Common myeloid progenitor, CD34-positive (primary cell): ENCODE measurements at regions not wholly inside any gene's neighbourhood (a gene's known extent, or its start where the extent isn't known, plus 50 kb on each side); places are given as distances from the start of the nearest gene placed in this dataset.

ENCODE experiments used
- CTCF ChIA-PET: fragments of 350-600 bp; sonication (Branson Sonifier 250); formaldehyde crosslinking; loops from one replicate; lab custom pipeline; 2021; ENCODE audit warnings: antibody characterized with exemption; lab: Charles Lee
- POLR2A ChIA-PET: fragments of 350-600 bp; sonication (Branson Sonifier 250); formaldehyde crosslinking; loops from one replicate; lab custom pipeline; 2021; ENCODE audit warnings: antibody characterized with exemption; lab: Charles Lee
- DNase-seq, 3 donors: peaks; one replicate each; pipeline versions ENCODE4 v3.0.0 to v3.0.0-alpha.2; 2013
- H3K27ac ChIP-seq, 2 experiments: 1 replicate in 1 of 2; 2 replicates in 1 of 2; pipeline ENCODE4 v1.7.0; 2013; ENCODE audit warnings: inconsistent platforms in 2 of 2, low read length in 2 of 2, mild to moderate bottlenecking in 2 of 2, low read depth in 1 of 2, moderate library complexity in 1 of 2; ENCODE audit not compliant: severe bottlenecking in 2 of 2, insufficient read depth in 1 of 2, poor library complexity in 1 of 2
- H3K27me3 ChIP-seq, 5 experiments: replicated peaks in 2 of 5; 1 replicate in 3 of 5; 2 replicates in 2 of 5; pipeline versions ENCODE4 v1.6.1 to v1.7.0; 2013; ENCODE audit warnings: low read length in 4 of 5, mild to moderate bottlenecking in 2 of 5, moderate library complexity in 2 of 5, inconsistent platforms in 1 of 5; ENCODE audit not compliant: insufficient read depth in 5 of 5, control insufficient read depth in 4 of 5
- H3K36me3 ChIP-seq, 4 experiments: 1 replicate in 2 of 4; 2 replicates in 2 of 4; pipeline versions ENCODE4 v1.6.1 to v1.7.0; 2013; ENCODE audit warnings: low read length in 3 of 4, control low read depth in 1 of 4, mild to moderate bottlenecking in 1 of 4; ENCODE audit not compliant: control insufficient read depth in 4 of 4, insufficient read depth in 4 of 4
- H3K4me1 ChIP-seq, 4 experiments: 1 replicate in 3 of 4; 2 replicates in 1 of 4; pipeline versions ENCODE4 v1.6.1 to v1.7.1; 2013; ENCODE audit warnings: low read length in 3 of 4, mild to moderate bottlenecking in 3 of 4, control low read depth in 1 of 4, inconsistent platforms in 1 of 4, moderate library complexity in 1 of 4; ENCODE audit not compliant: control insufficient read depth in 4 of 4, insufficient read depth in 4 of 4; ENCODE audit errors: control extremely low read depth in 1 of 4
- H3K4me3 ChIP-seq, 7 experiments: 1 replicate in 4 of 7; 2 replicates in 3 of 7; pipeline versions ENCODE4 v1.5.1 to v1.7.0; 2013; ENCODE audit warnings: mild to moderate bottlenecking in 7 of 7, low read length in 6 of 7, moderate library complexity in 6 of 7, inconsistent platforms in 2 of 7, low read depth in 2 of 7, control low read depth in 1 of 7; ENCODE audit not compliant: insufficient read depth in 4 of 7, control insufficient read depth in 1 of 7; ENCODE audit errors: extremely low read depth in 1 of 7
- H3K9me3 ChIP-seq, 5 experiments: 1 replicate in 4 of 5; 2 replicates in 1 of 5; pipeline versions ENCODE4 v1.6.1 to v1.7.1; 2013; ENCODE audit warnings: low read length in 4 of 5, mild to moderate bottlenecking in 2 of 5, inconsistent platforms in 1 of 5, low read depth in 1 of 5, moderate library complexity in 1 of 5; ENCODE audit not compliant: control insufficient read depth in 4 of 5, insufficient read depth in 2 of 5; ENCODE audit errors: control extremely low read depth in 1 of 5
- WGBS: methylation state at CpG from one replicate; pipeline ENCODE4 v1.1.5; 2013; ENCODE audit not compliant: insufficient coverage; 5-methylcytosine and 5-hydroxymethylcytosine counted together

DNA sequence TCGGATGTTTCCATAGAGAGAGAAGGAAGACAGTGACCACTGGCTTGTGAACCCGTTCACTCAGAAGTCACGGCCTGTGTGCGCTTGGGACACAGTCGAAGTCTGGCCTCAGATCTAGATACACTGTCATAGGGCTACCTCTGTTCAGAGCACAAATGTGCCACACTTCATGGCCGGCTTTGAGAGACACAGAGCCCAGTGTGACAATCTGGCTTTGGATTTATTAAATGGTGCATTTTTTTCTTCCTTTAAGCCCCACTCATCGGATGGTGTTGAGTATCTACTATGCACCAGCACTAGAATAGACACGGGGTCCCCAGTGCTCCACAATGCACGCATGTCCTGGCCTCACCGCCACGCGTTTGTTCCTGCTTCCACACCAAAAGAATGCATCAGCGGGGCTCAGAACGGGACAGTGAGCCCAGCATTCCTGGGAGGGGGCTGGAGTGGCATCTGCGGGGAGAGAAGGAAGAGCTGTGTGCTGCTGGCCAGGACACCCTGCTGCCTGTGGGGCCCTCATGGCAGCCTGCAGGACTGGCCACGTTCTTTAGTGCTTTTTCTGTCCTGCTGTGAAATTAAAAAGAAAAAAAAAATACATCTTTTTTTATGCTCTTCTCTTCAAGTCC is 738.9 kb upstream of the SALL3 start:
- no peaks in the 10 kb centered on the region for H3K4me1 ChIP-seq
- H3K36me3 ChIP-seq, result no peaks in the 10 kb centered on the region
- H3K27me3 ChIP-seq, result peaks cover 0 to 1% (median 0%) of the 10 kb centered on the region in 5 experiments
- no peak for DNase-seq
- no peak overlapping the region for H3K4me3 ChIP-seq
- ChIA-PET POLR2A (no interaction called here), CTCF (no interaction called here)
- no peak overlapping the region for H3K27ac ChIP-seq
- 86% methylated on average over 14 of the region's 16 CpGs for WGBS
- no peaks in the 10 kb centered on the region for H3K9me3 ChIP-seq

DNA sequence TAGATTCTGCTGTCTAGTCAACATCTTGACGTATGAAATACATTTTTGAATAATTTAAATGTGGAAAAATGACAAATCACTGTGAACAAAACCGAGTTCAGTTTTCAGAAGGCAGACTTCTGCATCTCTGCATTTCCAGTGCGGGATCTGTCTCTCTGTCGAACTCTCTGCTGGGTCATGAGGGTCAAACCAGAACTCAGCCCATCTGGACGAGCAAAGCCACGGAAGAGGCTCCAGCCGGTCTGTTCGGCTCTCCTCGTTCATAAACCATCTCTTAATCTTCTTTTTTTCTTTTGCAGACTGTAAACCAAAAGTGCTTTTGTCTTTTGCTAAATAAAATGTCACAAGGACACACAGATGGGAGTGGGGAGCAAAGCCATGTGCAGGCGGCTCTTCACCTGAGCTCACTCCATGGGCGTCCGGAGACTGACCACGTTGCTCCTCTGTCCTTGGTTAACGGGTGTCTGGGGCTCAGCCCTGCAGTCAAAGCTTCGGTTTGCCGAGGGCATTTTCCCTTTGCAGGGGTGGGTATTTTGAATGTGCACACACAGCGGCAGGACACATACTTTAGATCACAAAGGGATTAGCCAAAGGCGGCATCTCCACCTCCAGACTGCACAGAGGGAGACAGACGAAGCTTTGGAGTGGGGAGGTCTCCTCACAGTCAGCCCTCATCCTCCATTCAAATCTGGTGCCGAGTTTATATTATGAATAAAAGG is 737.9 kb upstream of the SALL3 start:
- H3K27ac ChIP-seq, result no peak overlapping the region
- H3K36me3 ChIP-seq, result no peaks in the 10 kb centered on the region
- ChIA-PET CTCF (no interaction called here), POLR2A (no interaction called here)
- peaks cover 0 to 4% (median 0%) of the 10 kb centered on the region in 5 experiments for H3K27me3 ChIP-seq
- H3K4me3 ChIP-seq, result no peak overlapping the region
- H3K9me3 ChIP-seq, result no peaks in the 10 kb centered on the region
- H3K4me1 ChIP-seq, result no peaks in the 10 kb centered on the region
- WGBS, result 67% methylated on average over 16 of the region's 20 CpGs
- DNase-seq, result no peak

- ChIA-PET POLR2A (no interaction called here), CTCF (no interaction called here)
- DNase-seq, result no peak
- WGBS, result no CpG with 5 or more reads among the region's 2 CpGs
- Histone ChIP-seq H3K27ac (no peak overlapping the region), H3K36me3 (no peaks in the 10 kb centered on the region), H3K4me1 (no peaks in the 10 kb centered on the region), H3K9me3 (no peaks in the 10 kb centered on the region), H3K4me3 (no peak overlapping the region), H3K27me3 (peaks cover 0 to 6% (median 0%) of the 10 kb centered on the region in 5 experiments)
Measured at GRCh38 chr18:78242254-78242643, 737.4 kb upstream of the SALL3 start.

GRCh38 chr18:78242806-78243205 is 736.8 kb upstream of the SALL3 start:
- WGBS, result 83% methylated on average over 5 of the region's 12 CpGs
- H3K4me1 ChIP-seq, result no peaks in the 10 kb centered on the region
- H3K27me3 ChIP-seq, result peaks cover 0 to 7% (median 0%) of the 10 kb centered on the region in 5 experiments
- DNase-seq, result no peak
- H3K4me3 ChIP-seq, result no peak overlapping the region
- no peaks in the 10 kb centered on the region for H3K9me3 ChIP-seq
- no peaks in the 10 kb centered on the region for H3K36me3 ChIP-seq
- CTCF ChIA-PET, result no interaction called here
- no peak overlapping the region for H3K27ac ChIP-seq
- POLR2A ChIA-PET, result no interaction called here

DNA sequence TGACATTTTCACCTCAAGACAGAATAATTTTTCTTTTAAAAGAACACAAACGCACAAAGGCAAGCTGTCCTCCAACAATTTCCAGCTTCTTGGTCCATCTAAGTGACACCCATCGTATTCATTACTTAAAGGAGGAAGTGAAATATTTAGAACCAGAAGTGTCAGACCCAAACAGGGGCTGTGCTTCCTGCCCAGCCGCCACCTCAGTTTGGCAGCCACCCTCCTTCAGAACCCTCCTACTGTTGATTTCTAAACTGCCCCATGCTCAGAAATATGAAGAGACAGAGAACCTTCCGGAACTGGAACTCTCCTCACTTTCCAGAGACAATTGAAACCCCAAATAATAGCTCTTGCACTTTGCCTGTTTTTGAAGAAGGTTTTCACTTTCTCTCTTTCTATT is 734.8 kb upstream of the SALL3 start:
- no peak overlapping the region for H3K4me3 ChIP-seq

GRCh38 chr18:78245451-78245850 is 734.2 kb upstream of the SALL3 start:
- no peak overlapping the region for H3K27ac ChIP-seq
- 93% methylated on average over 6 of the region's 9 CpGs for WGBS
- no peak for DNase-seq
- no peaks in the 10 kb centered on the region for H3K4me1 ChIP-seq
- ChIA-PET POLR2A (no interaction called here), CTCF (no interaction called here)
- H3K9me3 ChIP-seq, result no peaks in the 10 kb centered on the region
- no peaks in the 10 kb centered on the region for H3K36me3 ChIP-seq
- H3K4me3 ChIP-seq, result no peak overlapping the region
- H3K27me3 ChIP-seq, result peaks cover 0 to 8% (median 0%) of the 10 kb centered on the region in 5 experiments

More for the DNA sequence above, 734.8 kb upstream of the SALL3 start:
- 30% methylated on average over 2 of the region's 4 CpGs for WGBS
- Histone ChIP-seq H3K27me3 (peaks cover 0 to 8% (median 0%) of the 10 kb centered on the region in 5 experiments), H3K36me3 (no peaks in the 10 kb centered on the region), H3K27ac (no peak overlapping the region), H3K9me3 (no peaks in the 10 kb centered on the region), H3K4me1 (no peaks in the 10 kb centered on the region)
- POLR2A ChIA-PET, result no interaction called here
- CTCF ChIA-PET, result no interaction called here
- no peak for DNase-seq

DNA sequence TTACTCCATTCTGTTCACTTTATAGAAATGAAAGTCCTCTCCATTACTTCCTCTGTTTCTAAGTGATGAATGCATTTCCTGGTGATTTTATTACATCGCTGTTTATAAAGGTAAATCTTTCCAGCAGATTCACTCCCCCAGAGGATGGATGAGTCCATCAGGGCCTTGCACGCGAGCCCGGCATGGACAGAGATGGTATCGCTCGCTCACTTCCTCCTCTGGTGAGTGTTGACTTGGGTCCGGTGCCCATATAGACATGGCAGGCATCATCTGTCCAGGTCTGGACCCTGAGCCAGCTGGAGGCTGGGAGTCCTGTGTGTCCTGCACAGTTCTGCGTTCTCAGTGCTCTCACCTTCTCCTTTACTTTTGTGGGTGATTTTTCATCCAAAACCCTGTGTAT is 733.6 kb upstream of the SALL3 start:
- ChIA-PET CTCF (no interaction called here), POLR2A (no interaction called here)
- Histone ChIP-seq H3K4me1 (no peaks in the 10 kb centered on the region), H3K27me3 (peaks cover 0 to 8% (median 0%) of the 10 kb centered on the region in 5 experiments), H3K9me3 (no peaks in the 10 kb centered on the region), H3K27ac (no peak overlapping the region), H3K4me3 (no peak overlapping the region), H3K36me3 (no peaks in the 10 kb centered on the region)
- WGBS, result 73% methylated on average over 7 of the region's 8 CpGs
- DNase-seq, result no peak
